DMS53 treated with DMSO at 0.1 percent for 48 hours (cell line): ENCODE measurements at regions not wholly inside any gene's neighbourhood (a gene's known extent, or its start where the extent isn't known, plus 50 kb on each side); places are given as distances from the start of the nearest gene placed in this dataset.
"Not testable (repeated sequence)": the region's sequence is repeated elsewhere in the genome, so short reads cannot be mapped to it uniquely, and the experiment has no call there.

ENCODE experiments used
- DNase-seq: peaks from one replicate; lab custom pipeline; 2025; ENCODE audit not compliant: unreplicated experiment; lab: John Stamatoyannopoulos, UW

GRCh38 chr3:5035113-5035512 is 55.9 kb downstream of the BHLHE40 start:
- DNase-seq: no peak

- DNase-seq: no peak
These were observed 56.6 kb downstream of the BHLHE40 start for GRCh38 chr3:5035692-5036391.

GRCh38 chr3:5036392-5036766 is 57.1 kb downstream of the BHLHE40 start:
- no peak for DNase-seq

- no peak for DNase-seq
These were observed 57.6 kb downstream of the BHLHE40 start for GRCh38 chr3:5036858-5037257.

- no peak for DNase-seq
These were observed 60.3 kb downstream of the BHLHE40 start for GRCh38 chr3:5039585-5039984.

- DNase-seq: no peak
These were observed 62.1 kb downstream of the BHLHE40 start for GRCh38 chr3:5041315-5041714.

- DNase-seq: no peak
These were observed 66.7 kb downstream of the BHLHE40 start for GRCh38 chr3:5045961-5046360.

GRCh38 chr3:5047764-5048419 is 68.7 kb downstream of the BHLHE40 start:
- no peak for DNase-seq

- DNase-seq: no peak
These were observed 70.3 kb upstream of the ARL8B start for GRCh38 chr3:5051772-5052171.

GRCh38 chr3:5052247-5052646 is 69.8 kb upstream of the ARL8B start:
- DNase-seq: no peak

- DNase-seq: no peak
These were observed 68.9 kb upstream of the ARL8B start for GRCh38 chr3:5053021-5053831.

- no peak for DNase-seq
These were observed 68.0 kb upstream of the ARL8B start for GRCh38 chr3:5054098-5054497.

GRCh38 chr3:5054579-5054978 is 67.5 kb upstream of the ARL8B start:
- not testable (repeated sequence) for DNase-seq

GRCh38 chr3:5055357-5056110 is 66.6 kb upstream of the ARL8B start:
- no peak for DNase-seq

GRCh38 chr3:5056111-5056391 is 66.0 kb upstream of the ARL8B start:
- no peak for DNase-seq

GRCh38 chr3:5057272-5057671 is 64.8 kb upstream of the ARL8B start:
- DNase-seq: no peak

GRCh38 chr3:5057857-5058324 is 64.2 kb upstream of the ARL8B start:
- DNase-seq: peak; percentile 0

GRCh38 chr3:5058471-5058951 is 63.6 kb upstream of the ARL8B start:
- no peak for DNase-seq

GRCh38 chr3:5059782-5060181 is 62.3 kb upstream of the ARL8B start:
- no peak for DNase-seq

GRCh38 chr3:5061218-5061569 is 60.9 kb upstream of the ARL8B start:
- no peak for DNase-seq

GRCh38 chr3:5063724-5064123 is 58.4 kb upstream of the ARL8B start:
- DNase-seq: no peak
